Frontal cortex (tissue), 3 donors: ENCODE measurements at regions not wholly inside any gene's neighbourhood (a gene's known extent, or its start where the extent isn't known, plus 50 kb on each side); places are given as distances from the start of the nearest gene placed in this dataset.

Experiments used
- DNase-seq, 2 donors: peaks; one replicate each; pipeline ENCODE4 v3.0.0; 2012; ENCODE audit warnings: low spot score in 2 of 2
- FAIRE-seq: peaks from 2 replicates; lab custom pipeline; 2012; peaks lifted over from hg19 to GRCh38; lab: Jason Lieb, UNC
- donor health status: control.
- donor health status: control.
- donor health status: control.

DNA sequence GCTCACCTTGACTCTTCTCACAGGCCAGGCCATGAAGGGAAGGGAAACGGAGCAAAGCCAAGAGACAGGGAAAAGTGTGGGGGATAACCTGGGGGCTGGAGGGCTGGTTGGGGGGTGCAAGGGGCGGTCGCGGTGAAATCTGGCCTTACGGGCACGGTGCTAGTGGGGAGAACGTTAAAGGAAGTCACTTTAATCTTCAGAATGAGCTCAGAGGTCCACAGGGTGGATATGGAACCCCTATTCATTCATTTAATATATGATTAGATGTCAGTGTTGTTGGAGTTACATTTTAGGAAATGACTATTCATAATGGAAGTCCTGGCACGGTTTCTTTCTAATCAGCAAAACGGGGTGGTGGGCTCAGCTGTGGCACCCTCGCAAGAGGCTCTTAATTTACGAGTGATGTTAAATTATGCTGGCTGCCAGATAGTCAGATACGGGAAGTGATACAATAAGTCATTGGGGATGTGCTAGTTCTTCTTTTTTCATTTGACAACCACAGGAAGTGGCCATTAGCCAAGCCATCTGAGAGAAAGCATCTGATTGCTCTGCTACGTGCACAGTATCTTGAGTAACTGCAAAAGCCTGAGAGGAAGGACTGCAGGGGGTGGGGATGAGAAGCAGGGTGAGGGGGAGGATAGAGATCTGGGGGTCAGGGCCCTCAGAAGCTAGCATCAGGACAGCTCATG is 253.0 kb downstream of the QKI start:
- DNase-seq (peak; percentile 43 to 49), FAIRE-seq (no peak)

DNA sequence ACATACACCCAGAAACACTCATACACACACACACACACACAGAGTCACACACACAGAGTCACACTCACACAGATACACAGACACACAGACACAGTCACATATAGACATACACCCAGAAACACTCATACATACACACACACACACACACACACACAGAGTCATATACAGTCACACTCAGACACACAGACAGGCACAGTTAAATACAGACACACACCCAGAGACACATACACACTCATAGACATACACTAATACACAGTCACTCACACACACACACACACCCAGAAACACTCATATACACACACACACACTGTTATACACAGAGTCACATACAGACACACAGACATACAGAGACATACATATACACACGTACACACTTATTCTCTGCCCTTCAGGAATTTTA is 250.9 kb downstream of the QKI start:
- FAIRE-seq (no peak), DNase-seq (no peak)

DNA sequence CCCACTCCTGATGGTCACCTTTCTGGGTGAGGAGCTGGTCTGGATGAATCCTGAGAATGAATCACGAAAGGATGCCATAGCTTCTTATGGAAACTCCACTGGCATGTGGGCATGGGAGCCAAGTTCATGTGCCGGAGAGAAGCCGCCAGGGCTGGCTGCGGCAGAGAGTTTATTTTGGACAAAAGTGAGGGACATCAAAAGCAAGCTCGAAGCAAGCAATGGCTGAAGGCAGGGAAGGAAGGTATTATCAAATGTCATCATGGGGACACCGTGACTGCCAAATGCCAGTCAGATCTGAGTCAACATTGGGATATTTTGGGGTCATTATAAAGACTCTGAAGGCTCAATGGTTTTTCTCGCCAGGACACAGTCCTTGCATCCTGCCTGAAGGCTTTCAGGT is 249.1 kb downstream of the QKI start:
- FAIRE-seq = no peak
- DNase-seq = no peak

DNA sequence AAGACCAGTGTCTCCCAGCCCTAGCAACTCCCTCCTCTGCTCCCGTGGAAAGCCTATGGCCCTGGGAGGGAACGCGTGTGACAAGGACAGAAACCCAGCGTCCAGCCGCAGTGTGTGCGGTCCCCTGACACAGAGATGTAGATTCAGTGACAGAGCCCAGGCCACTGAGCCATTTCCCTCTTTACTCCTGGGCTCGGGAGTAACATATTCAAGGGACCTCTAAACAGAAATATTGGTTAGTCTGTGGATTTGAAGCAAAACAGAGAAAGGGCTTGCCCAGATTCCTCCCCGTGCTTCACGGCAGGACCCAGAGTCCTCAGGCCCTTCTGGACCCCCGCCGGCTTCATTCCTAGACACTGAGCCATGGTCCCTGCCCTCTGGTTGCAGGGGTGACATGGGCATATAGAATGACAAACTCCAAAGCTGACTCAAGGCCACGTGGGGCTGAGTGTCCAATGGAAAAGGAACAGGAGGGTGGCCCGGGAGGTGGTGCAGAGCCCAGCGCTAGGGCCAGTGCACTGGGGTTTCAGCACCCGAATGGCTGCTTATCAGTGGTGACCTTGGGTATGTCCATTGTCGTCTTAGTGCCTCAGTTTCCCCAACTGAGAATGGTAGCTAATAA is 248.2 kb downstream of the QKI start:
- no peak for DNase-seq
- no peak for FAIRE-seq

DNA sequence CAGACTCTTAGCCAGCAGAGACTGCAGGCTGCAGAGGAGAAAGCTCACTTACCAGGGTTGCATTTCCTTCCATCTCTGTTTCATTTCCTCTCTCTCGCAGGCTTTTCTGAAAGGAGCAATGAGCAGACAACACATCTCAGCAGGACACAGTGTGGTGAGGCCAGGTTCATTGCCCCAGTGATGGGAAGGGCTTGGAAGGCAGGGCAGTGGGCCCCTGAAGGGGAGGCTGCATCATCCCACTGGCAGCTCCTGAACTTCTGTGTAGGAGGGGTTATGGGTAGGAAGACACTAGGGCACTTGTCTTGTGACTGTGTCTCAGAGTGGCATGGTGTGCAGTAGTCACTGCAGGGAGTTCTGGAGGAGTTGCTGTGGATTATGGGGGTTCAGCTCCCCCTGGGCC is 246.8 kb downstream of the QKI start:
- DNase-seq (no peak), FAIRE-seq (no peak)

DNA sequence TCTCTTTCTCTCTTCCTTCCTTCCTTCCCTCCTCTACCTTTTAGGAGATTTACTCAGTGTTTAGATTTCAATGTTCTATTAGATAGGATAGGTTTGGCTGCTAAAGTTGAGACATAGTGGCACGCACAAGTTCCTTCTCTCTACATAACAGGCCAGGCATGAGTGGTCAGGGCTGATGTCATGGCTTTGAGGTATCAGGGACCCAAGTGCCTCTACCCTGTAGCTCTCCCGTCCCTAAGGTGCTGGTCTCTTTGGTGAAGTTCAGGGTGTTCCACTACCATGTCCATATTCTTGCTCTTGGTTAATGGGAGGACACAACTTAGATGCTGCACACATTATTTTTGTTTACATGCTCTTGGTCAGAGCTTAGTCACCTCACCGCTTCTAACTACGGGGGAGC is 245.3 kb downstream of the QKI start:
- FAIRE-seq = no peak

DNA sequence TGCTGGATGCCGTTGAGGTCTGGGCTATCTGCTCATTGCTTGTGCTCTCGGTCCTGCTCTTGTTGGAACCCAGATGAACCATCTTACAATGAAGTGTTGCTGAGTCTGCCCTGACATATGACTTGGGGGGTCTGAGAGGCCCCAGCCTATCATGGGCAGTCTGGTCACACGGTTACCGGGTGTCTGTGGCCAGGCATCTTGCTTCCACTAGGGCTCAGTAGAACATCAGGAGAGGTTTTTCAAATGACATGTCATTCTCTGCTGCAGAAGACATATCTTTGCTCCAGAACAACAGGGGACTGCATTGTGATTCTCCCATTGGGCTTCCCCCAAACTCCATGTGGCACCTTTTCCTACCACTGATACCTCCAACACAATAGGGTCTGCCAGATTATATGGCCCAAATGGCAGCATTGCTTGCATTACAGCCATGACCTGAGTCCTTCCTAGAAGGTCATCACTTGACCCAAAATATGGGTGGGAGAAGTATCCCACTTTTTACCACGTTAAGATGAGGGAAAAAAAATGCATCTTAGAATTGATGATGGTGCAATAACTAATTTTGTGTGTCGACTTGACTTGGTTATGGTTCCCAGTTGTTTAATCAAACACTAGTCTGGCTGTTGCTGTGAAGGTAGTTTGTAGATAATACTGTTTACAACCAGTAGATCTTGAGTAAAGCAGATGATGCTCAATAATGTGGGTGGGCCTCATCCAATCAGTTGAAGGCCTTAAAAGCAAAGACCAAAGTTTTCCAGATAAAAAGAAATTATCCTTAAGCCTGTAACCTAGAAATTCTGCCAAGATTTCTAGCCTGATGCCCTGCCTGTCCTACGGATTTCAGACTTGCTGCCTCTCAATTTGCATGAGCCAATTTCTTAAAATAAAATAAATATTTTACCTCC is 241.0 kb downstream of the QKI start:
- FAIRE-seq = no peak
- DNase-seq = no peak

More for the DNA sequence above, 245.3 kb downstream of the QKI start:
- no peak for DNase-seq

DNA sequence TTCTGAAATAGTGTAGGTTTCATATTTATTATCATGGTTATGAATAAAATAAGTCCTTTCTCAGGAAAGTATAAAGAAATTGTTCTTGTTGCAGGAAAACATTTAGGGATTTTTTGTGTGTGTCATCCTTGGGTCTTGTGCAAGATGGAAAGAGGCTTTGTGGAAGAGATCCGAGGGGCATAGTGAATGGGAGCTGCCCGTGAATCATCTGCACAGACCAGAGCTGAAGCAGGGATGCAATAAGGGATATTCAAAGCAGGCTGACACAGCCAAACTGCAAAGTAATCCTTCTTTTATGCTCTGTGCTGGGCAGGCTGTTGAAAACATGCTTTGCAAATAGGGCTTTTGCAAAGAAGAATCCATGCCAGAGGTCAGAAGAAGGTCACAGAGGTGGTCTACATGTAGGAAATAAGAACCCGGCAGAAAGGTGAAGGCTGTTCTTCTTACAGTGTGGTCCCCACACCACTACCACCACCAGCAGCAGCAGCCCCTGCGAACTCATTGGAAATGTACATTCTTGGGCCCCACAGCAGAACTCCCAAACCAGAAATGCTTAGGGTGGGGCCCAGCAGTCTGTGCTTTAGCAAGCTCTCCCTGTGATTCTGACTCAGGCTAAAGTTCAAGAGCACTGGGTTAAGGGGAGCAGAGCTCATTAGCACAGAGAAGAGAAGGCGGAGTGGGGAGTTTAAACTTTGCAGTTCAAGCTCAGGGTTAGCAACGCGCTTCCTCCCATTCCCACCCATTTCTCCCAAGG is 237.6 kb downstream of the QKI start:
- FAIRE-seq (no peak), DNase-seq (peak in 1 of 2 donors; percentile 21)

DNA sequence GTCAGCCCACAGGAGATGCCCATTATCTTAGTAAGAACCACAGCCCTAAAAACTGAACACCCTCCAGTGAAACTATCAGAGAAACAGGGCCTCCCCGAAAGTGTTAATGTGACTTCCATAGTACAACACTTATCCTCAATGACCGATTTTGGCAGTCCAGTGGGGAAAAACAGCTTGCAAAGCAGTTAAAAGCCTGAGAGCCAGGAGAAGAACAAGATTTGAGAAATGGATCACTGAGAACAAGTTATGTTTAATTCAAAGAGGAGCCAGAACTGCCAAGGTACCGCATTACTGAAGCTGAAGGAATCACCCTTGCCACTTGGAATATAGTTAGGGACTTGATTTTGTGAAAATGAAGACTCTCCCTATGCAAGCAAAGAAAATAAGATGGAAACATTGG is 236.9 kb downstream of the QKI start:
- DNase-seq (no peak), FAIRE-seq (no peak)

DNA sequence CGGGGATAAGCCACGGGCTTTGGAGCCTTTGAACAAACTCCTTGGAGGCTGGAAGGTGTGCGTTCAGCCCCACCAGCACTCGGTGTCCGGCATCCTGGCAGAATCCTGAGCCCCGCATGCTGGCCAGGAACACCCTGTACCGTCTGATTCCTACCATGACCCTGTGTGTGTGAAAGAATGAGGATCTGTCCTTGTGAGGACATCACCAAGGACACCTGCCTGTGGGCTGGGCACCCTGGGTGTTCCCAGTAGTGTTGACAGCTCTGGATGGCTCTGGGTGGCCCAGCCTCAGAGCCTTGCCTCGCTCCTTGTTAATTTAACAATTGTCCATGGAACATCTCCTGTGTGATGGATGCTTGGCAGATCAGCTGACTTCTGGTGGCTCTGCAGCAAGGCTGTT is 234.3 kb downstream of the QKI start:
- DNase-seq = no peak

DNA sequence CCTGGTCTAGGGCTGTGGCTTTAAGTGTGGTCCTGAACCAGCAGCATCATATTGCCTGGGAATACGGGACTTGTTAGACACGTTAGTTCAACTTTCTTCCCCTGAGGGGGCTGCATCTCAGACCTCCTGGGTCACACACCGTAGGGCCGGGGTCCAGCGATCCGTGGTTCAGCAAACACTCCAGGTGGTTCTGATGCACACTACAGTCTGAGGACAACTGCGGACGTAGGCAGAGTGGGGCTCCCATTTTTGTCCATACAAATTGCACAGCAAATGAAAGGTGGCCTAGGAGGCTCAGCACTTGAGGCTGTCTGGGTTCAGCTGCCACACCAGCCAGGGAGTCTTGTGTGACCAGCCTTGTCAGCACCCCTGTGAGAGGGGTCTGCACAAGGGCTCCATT is 233.1 kb downstream of the QKI start:
- no peak for FAIRE-seq
- DNase-seq = no peak

More for the DNA sequence above, 234.3 kb downstream of the QKI start:
- no peak for FAIRE-seq

DNA sequence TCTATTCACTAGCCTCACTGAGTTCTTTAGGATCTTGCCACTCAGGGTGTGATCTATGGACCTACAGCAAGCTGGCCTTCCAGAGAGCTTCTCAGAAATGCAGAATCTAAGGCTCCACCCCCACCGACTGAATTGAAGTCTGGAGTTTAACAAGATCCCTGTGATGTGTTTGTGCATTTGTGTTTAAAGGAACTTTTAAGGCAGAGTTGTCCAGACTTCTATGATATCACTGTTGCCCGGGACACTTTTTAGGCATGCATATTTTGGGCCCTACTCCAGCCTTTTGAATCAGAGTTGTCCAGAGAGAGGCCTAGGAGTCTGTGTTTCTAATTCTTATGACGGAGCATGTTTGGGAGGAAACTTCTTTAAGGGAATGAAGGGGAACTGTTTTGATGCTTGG is 232.3 kb downstream of the QKI start:
- no peak for FAIRE-seq
- DNase-seq = no peak

DNA sequence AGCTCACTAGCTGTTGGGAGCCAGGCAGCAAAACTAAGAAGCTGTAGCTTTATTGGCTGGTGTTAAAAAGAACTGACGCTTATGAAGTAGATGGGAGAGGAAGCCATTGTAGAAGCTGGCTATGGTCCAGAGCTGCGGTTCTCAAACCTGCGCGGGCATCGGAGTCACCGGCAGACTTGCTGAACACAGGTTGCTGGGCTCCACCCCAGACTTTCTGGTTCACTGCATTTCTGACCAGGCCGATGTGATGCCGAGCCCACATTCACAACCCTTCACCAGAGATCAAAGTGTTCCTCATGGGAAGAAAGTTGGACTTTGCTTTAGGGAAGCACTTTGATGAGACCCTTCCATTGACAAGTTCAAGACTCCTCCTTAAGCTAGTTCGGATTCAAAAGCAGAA is 231.6 kb downstream of the QKI start:
- DNase-seq (no peak), FAIRE-seq (no peak)

DNA sequence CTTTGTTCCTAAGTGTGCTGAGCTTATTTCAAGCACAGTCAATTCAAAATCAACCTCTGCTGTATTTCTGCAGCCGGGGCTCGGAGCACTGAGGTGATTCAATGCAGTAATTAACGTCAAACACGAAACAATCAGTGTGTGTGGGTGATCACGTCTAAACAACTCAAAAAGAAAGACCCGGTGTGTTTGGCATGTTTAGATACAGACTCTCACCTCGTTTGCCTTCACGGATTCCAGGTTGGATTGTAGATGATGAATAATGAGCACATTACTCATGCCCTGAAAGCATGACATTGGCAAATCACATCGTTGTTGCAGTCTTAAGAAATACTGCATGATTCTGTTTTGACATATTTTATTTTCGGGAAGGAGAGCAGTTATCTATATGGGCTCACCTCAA is 231.0 kb downstream of the QKI start:
- no peak for DNase-seq
- FAIRE-seq = no peak

DNA sequence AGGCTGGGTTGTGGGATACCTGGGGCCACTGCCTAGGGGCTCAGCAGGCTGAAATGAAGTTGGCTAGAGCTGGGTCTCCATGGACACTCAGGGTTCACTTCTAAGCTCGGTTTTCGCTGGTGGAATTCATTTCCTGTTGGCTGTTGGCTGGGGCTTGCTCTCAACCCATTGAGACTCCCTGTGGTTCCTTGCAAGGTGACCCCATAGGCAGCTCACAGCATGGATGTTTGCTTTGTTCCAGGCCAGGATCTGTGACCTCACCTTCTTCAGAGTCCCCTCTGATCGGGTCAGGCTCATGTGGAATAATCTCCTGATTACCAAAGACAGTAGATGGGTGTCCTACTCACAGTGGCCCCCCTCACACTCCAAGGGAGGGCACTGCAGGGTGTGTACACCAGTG is 229.3 kb downstream of the QKI start:
- FAIRE-seq (no peak), DNase-seq (no peak)

DNA sequence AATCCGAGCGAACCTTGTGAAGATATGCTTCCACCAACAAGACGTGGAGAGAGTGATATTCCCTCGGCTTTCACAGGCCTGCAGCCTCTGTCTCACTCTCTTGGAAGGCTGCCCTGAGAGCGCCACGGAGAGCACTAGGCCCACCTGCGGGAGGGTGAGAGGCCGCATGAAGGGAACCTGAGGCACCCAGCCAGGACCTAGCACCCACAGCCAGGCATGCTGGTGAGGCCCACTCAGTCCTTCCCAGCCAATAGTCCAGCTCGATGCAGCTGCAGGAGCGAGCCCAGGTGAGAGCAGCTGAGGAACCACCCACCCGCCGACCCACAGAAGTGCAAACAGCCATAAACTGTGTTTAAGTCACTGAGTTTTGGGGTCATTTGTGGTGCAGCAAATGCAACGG is 227.2 kb downstream of the QKI start:
- DNase-seq = no peak
- FAIRE-seq = no peak

DNA sequence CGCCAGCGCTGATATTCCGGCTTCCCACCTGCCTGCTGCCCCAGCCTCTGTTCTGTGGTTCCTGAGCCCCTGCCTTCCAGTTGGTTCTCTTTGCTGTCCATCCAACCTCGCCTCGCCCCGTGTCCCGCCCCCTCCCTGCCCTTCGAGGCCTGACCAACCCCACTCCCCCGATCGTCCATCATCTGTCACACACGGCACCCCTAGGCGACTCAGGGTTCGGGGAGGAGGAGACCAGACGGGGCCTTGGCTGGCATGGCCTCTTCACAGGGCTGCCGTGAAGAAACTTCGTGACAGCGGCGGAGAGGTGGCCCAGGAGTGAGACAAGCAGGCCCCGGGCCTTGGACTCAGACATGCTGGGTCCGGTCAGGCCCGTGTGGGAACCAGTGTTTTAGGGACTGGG is 226.1 kb downstream of the QKI start:
- DNase-seq = no peak
- FAIRE-seq = no peak

DNA sequence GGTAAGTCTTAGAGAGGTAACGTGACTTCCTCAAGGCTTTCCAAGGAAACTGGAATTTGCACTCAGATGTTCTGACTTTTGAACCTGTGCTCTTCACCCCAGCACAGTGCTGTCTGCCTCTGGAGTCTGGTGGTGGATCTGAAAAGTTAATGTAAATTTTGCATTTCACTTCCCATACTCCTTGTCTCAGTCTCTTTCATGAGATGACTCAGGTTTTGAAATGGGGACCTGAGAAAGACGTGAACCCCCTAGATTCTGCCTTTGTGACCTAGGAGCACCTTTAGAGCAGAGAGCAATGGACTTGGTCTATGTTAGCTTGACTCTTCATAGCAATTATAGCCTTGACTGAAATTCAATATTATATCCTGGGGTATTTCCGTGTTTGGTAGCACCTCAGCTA is 223.0 kb downstream of the QKI start:
- DNase-seq = no peak
- no peak for FAIRE-seq

DNA sequence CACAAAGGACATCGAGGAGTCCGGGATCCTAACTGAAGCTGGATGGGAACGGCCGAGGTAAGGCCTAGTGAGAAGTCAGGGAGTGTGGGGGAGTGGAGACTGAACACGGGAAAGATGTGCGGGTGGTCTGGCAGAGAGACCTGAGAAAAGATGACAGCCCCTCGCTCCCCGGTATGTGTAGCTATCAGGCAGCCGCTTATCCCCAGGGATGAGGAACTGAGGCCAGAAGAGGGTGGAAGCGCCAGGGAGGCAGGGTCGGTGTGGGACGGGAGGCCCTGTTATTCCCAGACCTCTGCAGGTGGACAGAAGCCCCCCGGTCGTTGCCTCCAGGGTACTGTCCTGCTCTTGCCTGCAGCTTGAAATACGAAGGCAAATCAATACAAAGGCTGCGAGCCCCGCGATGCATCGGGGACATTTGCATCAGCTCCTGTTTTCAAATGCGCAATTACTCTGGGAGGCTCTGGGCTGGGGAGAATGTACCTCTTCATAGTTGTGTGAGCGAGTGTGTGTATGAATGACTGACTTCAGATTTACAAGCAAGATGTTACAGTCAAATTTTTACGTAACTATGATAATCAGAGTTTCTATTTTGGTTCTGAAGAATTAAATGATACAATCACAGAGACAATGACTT is 221.3 kb downstream of the QKI start:
- no peak for FAIRE-seq
- no peak for DNase-seq

DNA sequence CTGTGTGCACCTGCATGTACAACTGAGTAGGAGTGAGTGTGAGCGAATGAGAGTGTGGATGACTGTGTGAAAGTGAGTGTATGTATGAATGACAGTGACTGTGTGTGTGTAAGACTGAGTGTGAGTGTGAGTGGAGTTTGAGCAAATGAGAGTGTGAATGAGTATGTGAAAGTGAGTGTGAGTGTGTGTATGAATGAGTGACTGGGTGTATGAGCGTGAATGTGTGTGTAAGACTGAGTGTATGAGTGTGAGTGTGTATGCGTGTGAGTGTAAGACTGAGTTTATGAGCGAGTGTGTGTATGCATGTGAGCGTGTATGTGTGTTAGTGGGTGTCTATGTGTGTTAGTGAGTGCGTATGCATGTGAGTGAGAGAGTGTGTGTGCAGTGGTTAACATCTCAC is 220.8 kb downstream of the QKI start:
- FAIRE-seq (no peak), DNase-seq (no peak)
